ENCODE measurements at regions not wholly inside any gene's neighbourhood (a gene's known extent, or its start where the extent isn't known, plus 50 kb on each side); places are given as distances from the start of the nearest gene placed in this dataset.

- no peak for TF ChIP-seq CTCF (IDR thresholded peaks at IDR 0.05)
- TF ChIP-seq EZH2phosphoT487 (IDR thresholded peaks at IDR 0.05) = no peak
These were observed 395.8 kb upstream of the MAGEB18 start for GRCh38 chrX:25742334-25742733.
